Cardiac fibroblast (primary cell): ENCODE measurements at regions not wholly inside any gene's neighbourhood (a gene's known extent, or its start where the extent isn't known, plus 50 kb on each side); places are given as distances from the start of the nearest gene placed in this dataset.

Source experiments
- DNase-seq, 2 donors: peaks; one replicate each; pipeline versions ENCODE4 v3.0.0 to v3.0.0-alpha.2; 2010; ENCODE audit warnings: low read depth in 2 of 2
- H3K4me3 ChIP-seq, 2 donors: replicated peaks in 1 of 2; 1 replicate in 1 of 2; 2 replicates in 1 of 2; pipeline ENCODE4 v1.5.1; 2011; ENCODE audit warnings: low read depth in 2 of 2, low read length in 2 of 2, mild to moderate bottlenecking in 2 of 2, moderate library complexity in 1 of 2
- TF ChIP-seq, protein P1 (sequence below): IDR thresholded peaks from one replicate; pipeline ENCODE4 v1.5.1; 2011; ENCODE audit warnings: low read depth, mild to moderate bottlenecking, low read length, inconsistent platforms

- TF ChIP-seq, protein P1, sequence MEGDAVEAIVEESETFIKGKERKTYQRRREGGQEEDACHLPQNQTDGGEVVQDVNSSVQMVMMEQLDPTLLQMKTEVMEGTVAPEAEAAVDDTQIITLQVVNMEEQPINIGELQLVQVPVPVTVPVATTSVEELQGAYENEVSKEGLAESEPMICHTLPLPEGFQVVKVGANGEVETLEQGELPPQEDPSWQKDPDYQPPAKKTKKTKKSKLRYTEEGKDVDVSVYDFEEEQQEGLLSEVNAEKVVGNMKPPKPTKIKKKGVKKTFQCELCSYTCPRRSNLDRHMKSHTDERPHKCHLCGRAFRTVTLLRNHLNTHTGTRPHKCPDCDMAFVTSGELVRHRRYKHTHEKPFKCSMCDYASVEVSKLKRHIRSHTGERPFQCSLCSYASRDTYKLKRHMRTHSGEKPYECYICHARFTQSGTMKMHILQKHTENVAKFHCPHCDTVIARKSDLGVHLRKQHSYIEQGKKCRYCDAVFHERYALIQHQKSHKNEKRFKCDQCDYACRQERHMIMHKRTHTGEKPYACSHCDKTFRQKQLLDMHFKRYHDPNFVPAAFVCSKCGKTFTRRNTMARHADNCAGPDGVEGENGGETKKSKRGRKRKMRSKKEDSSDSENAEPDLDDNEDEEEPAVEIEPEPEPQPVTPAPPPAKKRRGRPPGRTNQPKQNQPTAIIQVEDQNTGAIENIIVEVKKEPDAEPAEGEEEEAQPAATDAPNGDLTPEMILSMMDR, result no peak
- DNase-seq, result no peak
- no peak overlapping the region for H3K4me3 ChIP-seq
These were observed 234.3 kb downstream of the TLE4 start for GRCh38 chr9:79806086-79806485.

DNA sequence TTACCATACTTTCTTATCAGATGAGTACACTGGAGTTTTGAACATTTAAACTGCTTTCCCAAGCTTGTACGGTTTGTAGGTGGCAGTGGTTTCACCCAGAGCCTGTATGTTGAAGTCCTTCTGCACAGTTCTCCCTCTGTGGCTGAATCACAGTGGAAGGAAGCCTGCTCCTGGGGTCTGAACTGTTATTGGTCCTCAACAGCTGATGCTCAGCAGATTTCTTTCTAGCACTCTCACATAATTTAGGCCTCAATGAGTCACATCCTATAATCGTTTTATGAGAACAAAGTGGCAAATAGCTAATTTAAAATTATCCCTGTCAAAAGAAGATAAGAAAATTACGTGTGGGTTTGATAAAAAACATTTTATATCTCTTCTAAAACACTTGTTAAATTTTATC is 229.7 kb downstream of the TLE4 start:
- H3K4me3 ChIP-seq, result no peak overlapping the region
- no peak for DNase-seq
- TF ChIP-seq, protein P1, result no peak

- no peak overlapping the region for H3K4me3 ChIP-seq
- DNase-seq, result peak in 1 of 2 donors; percentile 17
- TF ChIP-seq, protein P1, result no peak
These were observed 228.8 kb downstream of the TLE4 start for GRCh38 chr9:79800578-79800977.

GRCh38 chr9:79799691-79800335 is 228.0 kb downstream of the TLE4 start:
- peak in 1 of 2 donors; percentile 85 for DNase-seq
- TF ChIP-seq, protein P1, result no peak
- H3K4me3 ChIP-seq, result no peak overlapping the region

DNA sequence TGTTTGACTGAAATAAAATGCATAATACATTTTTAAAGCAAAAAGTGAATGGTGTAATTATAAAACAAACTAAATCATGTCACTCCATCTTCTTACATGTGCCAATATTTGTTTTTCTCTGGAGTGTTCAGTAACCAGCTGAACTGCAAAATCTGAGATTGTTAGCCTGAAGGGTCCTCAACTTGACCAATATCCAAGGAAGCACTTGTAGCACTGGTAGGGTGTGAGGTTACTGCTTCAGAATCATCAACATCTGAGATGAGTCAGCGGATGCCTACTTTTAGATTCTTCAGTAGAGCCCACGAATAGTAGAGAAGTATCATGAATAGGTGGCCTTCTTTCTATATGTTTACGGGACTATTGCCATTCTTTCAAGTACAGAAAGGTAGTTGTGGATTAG is 226.7 kb downstream of the TLE4 start:
- no peak for DNase-seq
- no peak overlapping the region for H3K4me3 ChIP-seq
- TF ChIP-seq, protein P1, result no peak

DNA sequence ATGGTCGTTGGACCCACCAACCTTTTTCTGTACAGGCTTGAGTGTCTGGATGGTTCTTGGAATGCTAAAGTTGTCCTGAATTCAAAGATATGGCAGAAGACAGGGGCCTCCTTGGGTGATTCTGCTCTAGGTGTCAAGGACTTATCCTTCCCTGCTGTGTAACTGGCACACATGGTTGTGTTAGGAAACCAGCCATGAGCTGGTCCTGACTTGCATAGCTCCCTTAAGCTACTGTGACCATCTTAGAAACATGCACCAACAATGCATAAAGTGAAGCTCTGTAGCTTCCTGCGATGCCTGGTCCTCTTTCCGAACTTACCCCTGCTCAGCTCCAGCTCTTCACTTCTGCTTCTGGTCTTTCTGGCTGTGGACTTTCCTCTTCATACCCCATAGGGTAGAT is 224.6 kb downstream of the TLE4 start:
- no peak overlapping the region for H3K4me3 ChIP-seq
- TF ChIP-seq, protein P1, result no peak
- DNase-seq, result no peak

DNA sequence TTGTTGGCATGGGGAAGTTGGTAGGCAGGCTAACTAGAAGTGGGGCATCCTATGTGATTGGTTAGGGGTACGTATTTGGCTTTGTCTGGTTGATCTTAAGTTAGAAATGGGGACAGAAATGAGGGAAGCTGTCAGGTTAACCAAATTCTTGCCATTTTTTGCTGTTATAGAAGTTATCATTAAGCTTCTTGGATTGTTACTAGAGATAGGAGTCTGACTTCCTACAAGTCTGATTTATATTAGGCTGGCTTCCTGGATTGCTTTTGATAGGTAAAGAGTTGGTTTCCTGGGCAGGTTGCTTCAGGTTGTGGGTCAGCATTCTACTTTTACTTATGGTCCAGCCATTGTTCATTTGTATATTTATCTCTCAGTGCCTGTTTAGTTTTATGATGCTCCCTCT is 216.9 kb downstream of the TLE4 start:
- no peak overlapping the region for H3K4me3 ChIP-seq
- no peak for DNase-seq
- TF ChIP-seq, protein P1, result no peak
